ENCODE measurements at regions not wholly inside any gene's neighbourhood (a gene's known extent, or its start where the extent isn't known, plus 50 kb on each side); places are given as distances from the start of the nearest gene placed in this dataset.

- Histone ChIP-seq H3K4me2 (ENCODE audit: low read length) (no peak overlapping the region), H3K9me2 (ENCODE audit: insufficient read depth) (no peaks in the 10 kb centered on the region), H3K36me3 (ENCODE audit: control insufficient read depth in 1 of 2, insufficient read depth in 2 of 2, low read length in 2 of 2) (no peaks in the 10 kb centered on the region), H3K27ac (ENCODE audit: low read depth, low read length) (no peak overlapping the region), H3K9ac (ENCODE audit: low read length) (no peak overlapping the region), H2AFZ (ENCODE audit: low read depth, low read length, poor library complexity, severe bottlenecking) (no peak overlapping the region), H3K4me1 (ENCODE audit: control insufficient read depth in 1 of 2, insufficient read depth in 2 of 2, low read length in 2 of 2) (no peaks in the 10 kb centered on the region), H3K79me2 (ENCODE audit: insufficient read depth, low read length) (no peaks in the 10 kb centered on the region), H3K27me3 (ENCODE audit: insufficient read depth, low read length) (no peaks in the 10 kb centered on the region), H3K4me3 (replicated peaks in 1 of 2; ENCODE audit: low read depth in 1 of 2, low read length in 2 of 2) (no peak overlapping the region), H3K9me3 (ENCODE audit: control insufficient read depth in 1 of 2, insufficient read depth in 1 of 2, low read depth in 1 of 2, low read length in 2 of 2) (peaks cover 0 to 9% of the 10 kb centered on the region in 2 experiments; a peak in 2 of 4 replicates), H4K20me1 (ENCODE audit: insufficient read depth) (no peaks in the 10 kb centered on the region)
- DNase-seq (ENCODE audit: low read depth, low spot score), result no peak
- intact Hi-C loops (cut with micrococcal nuclease), result no loop called here
- TF ChIP-seq ATF3 (IDR thresholded peaks at IDR 0.05) (no peak), ELF1 (IDR thresholded peaks at IDR 0.05; ENCODE audit: borderline replicate concordance, low read depth) (no peak), SIN3A (IDR thresholded peaks at IDR 0.05; ENCODE audit: low read depth) (no peak), EZH2phosphoT487 (IDR thresholded peaks at IDR 0.05; ENCODE audit: borderline replicate concordance) (no peak)
- ATAC-seq, result no peak
- no TSS peak for BruUV-seq (replicated peaks)
- RAD21 ChIA-PET (ENCODE audit: low non-redundant PET in 1 of 2, low total read pairs in 2 of 2, uncharacterized antibody in 2 of 2, unreplicated experiment in 2 of 2), result no interaction called here
- CTCF ChIA-PET, result no interaction called here
- POLR2A ChIA-PET, result no interaction called here
Observed at GRCh38 chr16:5903832-5904231, 806.2 kb upstream of the EEF2KMT start.

GRCh38 chr16:5903153-5903552 is 805.6 kb upstream of the EEF2KMT start:
- Histone ChIP-seq H2AFZ (ENCODE audit: low read depth, low read length, poor library complexity, severe bottlenecking) (no peak overlapping the region), H3K27ac (ENCODE audit: low read depth, low read length) (no peak overlapping the region), H3K36me3 (ENCODE audit: control insufficient read depth in 1 of 2, insufficient read depth in 2 of 2, low read length in 2 of 2) (no peaks in the 10 kb centered on the region), H3K9me2 (ENCODE audit: insufficient read depth) (no peaks in the 10 kb centered on the region), H3K9ac (ENCODE audit: low read length) (no peak overlapping the region), H3K4me2 (ENCODE audit: low read length) (no peak overlapping the region), H3K27me3 (ENCODE audit: insufficient read depth, low read length) (no peaks in the 10 kb centered on the region), H3K4me3 (replicated peaks in 1 of 2; ENCODE audit: low read depth in 1 of 2, low read length in 2 of 2) (no peak overlapping the region), H3K4me1 (ENCODE audit: control insufficient read depth in 1 of 2, insufficient read depth in 2 of 2, low read length in 2 of 2) (no peaks in the 10 kb centered on the region), H3K79me2 (ENCODE audit: insufficient read depth, low read length) (no peaks in the 10 kb centered on the region), H4K20me1 (ENCODE audit: insufficient read depth) (no peaks in the 10 kb centered on the region), H3K9me3 (ENCODE audit: control insufficient read depth in 1 of 2, insufficient read depth in 1 of 2, low read depth in 1 of 2, low read length in 2 of 2) (peaks cover 0 to 9% of the 10 kb centered on the region in 2 experiments; a peak in 1 of 4 replicates)
- no peak for DNase-seq (ENCODE audit: low read depth, low spot score)
- ChIA-PET CTCF (no interaction called here), RAD21 (ENCODE audit: low non-redundant PET in 1 of 2, low total read pairs in 2 of 2, uncharacterized antibody in 2 of 2, unreplicated experiment in 2 of 2) (no interaction called here), POLR2A (no interaction called here)
- intact Hi-C loops (cut with micrococcal nuclease), result no loop called here
- no peak for TF ChIP-seq ATF3 (IDR thresholded peaks at IDR 0.05)
- ATAC-seq, result no peak
- no TSS peak for BruUV-seq (replicated peaks)
